HG02588 (cell line): ENCODE measurements at regions not wholly inside any gene's neighbourhood (a gene's known extent, or its start where the extent isn't known, plus 50 kb on each side); places are given as distances from the start of the nearest gene placed in this dataset.

ENCODE experiments used
- ATAC-seq: cut with Tn5 transposase; IDR thresholded peaks from one replicate; pipeline ENCODE4 v1.9.1; 2021; ENCODE audit warnings: mild to moderate bottlenecking, moderate library complexity; ENCODE audit not compliant: unreplicated experiment

- ATAC-seq, result no peak
Measured at GRCh38 chr5:91706785-91707520, 323.8 kb upstream of the ARRDC3 start.

GRCh38 chr5:91703128-91703527, 320.0 kb upstream of the ARRDC3 start:
- no peak for ATAC-seq

- ATAC-seq, result no peak
Measured at GRCh38 chr5:91699429-91699828, 316.3 kb upstream of the ARRDC3 start.

GRCh38 chr5:91691592-91691991, 308.5 kb upstream of the ARRDC3 start:
- ATAC-seq, result no peak

- no peak for ATAC-seq
Measured at GRCh38 chr5:91690921-91691320, 307.8 kb upstream of the ARRDC3 start.

- ATAC-seq, result no peak
Measured at GRCh38 chr5:91687430-91687829, 304.3 kb upstream of the ARRDC3 start.

GRCh38 chr5:91684625-91685024, 301.5 kb upstream of the ARRDC3 start:
- ATAC-seq, result no peak

- ATAC-seq, result no peak
Measured at GRCh38 chr5:91670563-91670962, 287.4 kb upstream of the ARRDC3 start.

- ATAC-seq, result no peak
Measured at GRCh38 chr5:91670122-91670521, 287.0 kb upstream of the ARRDC3 start.

- ATAC-seq, result no peak
Measured at GRCh38 chr5:91668261-91668660, 285.1 kb upstream of the ARRDC3 start.

GRCh38 chr5:91652678-91653077, 269.6 kb upstream of the ARRDC3 start:
- ATAC-seq, result no peak

GRCh38 chr5:91651704-91652103, 268.6 kb upstream of the ARRDC3 start:
- ATAC-seq, result no peak

- no peak for ATAC-seq
Measured at GRCh38 chr5:91645347-91645746, 262.2 kb upstream of the ARRDC3 start.

GRCh38 chr5:91643797-91644196, 260.7 kb upstream of the ARRDC3 start:
- no peak for ATAC-seq

- ATAC-seq, result no peak
Measured at GRCh38 chr5:91642581-91642980, 259.5 kb upstream of the ARRDC3 start.

- ATAC-seq, result no peak
Measured at GRCh38 chr5:91641730-91642350, 258.7 kb upstream of the ARRDC3 start.

- no peak for ATAC-seq
Measured at GRCh38 chr5:91639744-91640143, 256.6 kb upstream of the ARRDC3 start.

- no peak for ATAC-seq
Measured at GRCh38 chr5:91638010-91638409, 254.9 kb upstream of the ARRDC3 start.

- no peak for ATAC-seq
Measured at GRCh38 chr5:91635950-91636734, 253.0 kb upstream of the ARRDC3 start.

- no peak for ATAC-seq
Measured at GRCh38 chr5:91632871-91633270, 249.8 kb upstream of the ARRDC3 start.

- no peak for ATAC-seq
Measured at GRCh38 chr5:91611746-91612145, 228.6 kb upstream of the ARRDC3 start.

- ATAC-seq, result no peak
Measured at GRCh38 chr5:91607675-91608074, 224.6 kb upstream of the ARRDC3 start.
